OCI-LY3 (cell line): ENCODE measurements at regions not wholly inside any gene's neighbourhood (a gene's known extent, or its start where the extent isn't known, plus 50 kb on each side); places are given as distances from the start of the nearest gene placed in this dataset.

Experiments used
- H2AFZ ChIP-seq: fragments of 200-600, 300-600 bp; shearing (Covaris generic); 2 replicates; pipeline ENCODE4 v1.6.0; 2014; ENCODE audit warnings: antibody characterized with exemption, low read depth, low read length
- H3K27ac ChIP-seq: fragments of 200-600, 300-600 bp; sonication (generic); 2 replicates; pipeline ENCODE4 v1.5.1; 2014; ENCODE audit warnings: mild to moderate bottlenecking, low read length, moderate library complexity, mixed read lengths
- H3K27me3 ChIP-seq: fragments of 200-600, 300-600 bp; sonication (generic); 2 replicates; pipeline ENCODE4 v1.6.1; 2014; ENCODE audit warnings: low read depth, low read length, mixed read lengths
- H3K36me3 ChIP-seq: fragments of 200-600, 300-600 bp; sonication (generic); replicated peaks from 2 replicates; pipeline ENCODE3; 2014; ENCODE audit warnings: low read depth, low read length, mixed read lengths
- H3K4me1 ChIP-seq: fragments of 300-600, 200-600 bp; sonication (generic); 2 replicates; pipeline ENCODE4 v1.6.1; 2014; ENCODE audit warnings: low read length, mixed read lengths
- H3K4me2 ChIP-seq: fragments of 200-600, 300-600 bp; sonication (generic); 2 replicates; pipeline ENCODE4 v1.6.1; 2014; ENCODE audit warnings: low read length, mixed read lengths
- H3K4me3 ChIP-seq: fragments of 300-600, 200-600 bp; sonication (generic); 2 replicates; pipeline ENCODE4 v1.5.1; 2014; ENCODE audit warnings: antibody characterized with exemption, mild to moderate bottlenecking, low read length, moderate library complexity
- H3K79me2 ChIP-seq: fragments of 300-600, 200-600 bp; shearing (Covaris generic); 2 replicates; pipeline ENCODE4 v1.6.1; 2014; ENCODE audit warnings: mild to moderate bottlenecking, low read length, mixed read lengths
- H3K9ac ChIP-seq: fragments of 300-600, 200-600 bp; shearing (Covaris generic); 2 replicates; pipeline ENCODE4 v1.6.0; 2014; ENCODE audit warnings: mild to moderate bottlenecking, low read length, moderate library complexity
- H3K9me3 ChIP-seq: fragments of 200-600, 300-600 bp; shearing (Covaris generic); 2 replicates; pipeline ENCODE4 v1.6.1; 2014; ENCODE audit warnings: low read length, mixed read lengths; ENCODE audit not compliant: insufficient read depth
- H4K20me1 ChIP-seq: fragments of 200-600, 300-600 bp; sonication (generic); 2 replicates; pipeline ENCODE4 v1.6.1; 2016; ENCODE audit warnings: low read length, mixed read lengths; ENCODE audit not compliant: insufficient read depth
- EZH2phosphoT487 ChIP-seq: fragments of 200-600 bp; shearing (Covaris generic); IDR thresholded peaks from 2 replicates; pipeline ENCODE4 v1.6.1; 2018; ENCODE audit warnings: antibody characterized with exemption, mixed run types, low read depth
- TF ChIP-seq, protein P1 (sequence below): fragments of 200-600, 300-600 bp; sonication (generic); IDR thresholded peaks from 2 replicates; pipeline ENCODE4 v1.5.1; 2014; ENCODE audit warnings: antibody characterized with exemption, low read length, low read depth

- H4K20me1 ChIP-seq: no peaks in the 10 kb centered on the region
- no peak overlapping the region for H3K9ac ChIP-seq
- no peaks in the 10 kb centered on the region for H3K4me1 ChIP-seq
- no peaks in the 10 kb centered on the region for H3K79me2 ChIP-seq
- H3K27me3 ChIP-seq: no peaks in the 10 kb centered on the region
- no peak overlapping the region for H3K27ac ChIP-seq
- H3K9me3 ChIP-seq: no peaks in the 10 kb centered on the region
- no peaks in the 10 kb centered on the region for H3K36me3 ChIP-seq
- no peak overlapping the region for H3K4me2 ChIP-seq
- no peak overlapping the region for H2AFZ ChIP-seq
- no peak for TF ChIP-seq EZH2phosphoT487
- no peak overlapping the region for H3K4me3 ChIP-seq
These were observed 1224.2 kb upstream of the SORCS1 start for GRCh38 chr10:108388706-108389105.

- Histone ChIP-seq H2AFZ (no peak overlapping the region), H4K20me1 (no peaks in the 10 kb centered on the region), H3K4me3 (no peak overlapping the region), H3K36me3 (no peaks in the 10 kb centered on the region), H3K79me2 (no peaks in the 10 kb centered on the region), H3K4me2 (peak overlapping the region; percentile 13; the same call in 1 of the 2 replicates), H3K27me3 (no peaks in the 10 kb centered on the region), H3K4me1 (no peaks in the 10 kb centered on the region), H3K27ac (no peak overlapping the region), H3K9ac (no peak overlapping the region), H3K9me3 (no peaks in the 10 kb centered on the region)
- TF ChIP-seq, protein P1, sequence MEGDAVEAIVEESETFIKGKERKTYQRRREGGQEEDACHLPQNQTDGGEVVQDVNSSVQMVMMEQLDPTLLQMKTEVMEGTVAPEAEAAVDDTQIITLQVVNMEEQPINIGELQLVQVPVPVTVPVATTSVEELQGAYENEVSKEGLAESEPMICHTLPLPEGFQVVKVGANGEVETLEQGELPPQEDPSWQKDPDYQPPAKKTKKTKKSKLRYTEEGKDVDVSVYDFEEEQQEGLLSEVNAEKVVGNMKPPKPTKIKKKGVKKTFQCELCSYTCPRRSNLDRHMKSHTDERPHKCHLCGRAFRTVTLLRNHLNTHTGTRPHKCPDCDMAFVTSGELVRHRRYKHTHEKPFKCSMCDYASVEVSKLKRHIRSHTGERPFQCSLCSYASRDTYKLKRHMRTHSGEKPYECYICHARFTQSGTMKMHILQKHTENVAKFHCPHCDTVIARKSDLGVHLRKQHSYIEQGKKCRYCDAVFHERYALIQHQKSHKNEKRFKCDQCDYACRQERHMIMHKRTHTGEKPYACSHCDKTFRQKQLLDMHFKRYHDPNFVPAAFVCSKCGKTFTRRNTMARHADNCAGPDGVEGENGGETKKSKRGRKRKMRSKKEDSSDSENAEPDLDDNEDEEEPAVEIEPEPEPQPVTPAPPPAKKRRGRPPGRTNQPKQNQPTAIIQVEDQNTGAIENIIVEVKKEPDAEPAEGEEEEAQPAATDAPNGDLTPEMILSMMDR: no peak
- no peak for TF ChIP-seq EZH2phosphoT487
These were observed 1221.5 kb upstream of the SORCS1 start for GRCh38 chr10:108385963-108386362.

- no peaks in the 10 kb centered on the region for H3K36me3 ChIP-seq
- no peaks in the 10 kb centered on the region for H4K20me1 ChIP-seq
- H3K79me2 ChIP-seq: no peaks in the 10 kb centered on the region
- H3K27me3 ChIP-seq: no peaks in the 10 kb centered on the region
- no peak overlapping the region for H3K4me2 ChIP-seq
- no peak overlapping the region for H2AFZ ChIP-seq
- no peaks in the 10 kb centered on the region for H3K4me1 ChIP-seq
- no peak for TF ChIP-seq EZH2phosphoT487
- TF ChIP-seq, protein P1: no peak
- H3K9ac ChIP-seq: no peak overlapping the region
- no peak overlapping the region for H3K4me3 ChIP-seq
- no peak overlapping the region for H3K27ac ChIP-seq
- no peaks in the 10 kb centered on the region for H3K9me3 ChIP-seq
These were observed 1219.9 kb upstream of the SORCS1 start for GRCh38 chr10:108384378-108384777.

DNA sequence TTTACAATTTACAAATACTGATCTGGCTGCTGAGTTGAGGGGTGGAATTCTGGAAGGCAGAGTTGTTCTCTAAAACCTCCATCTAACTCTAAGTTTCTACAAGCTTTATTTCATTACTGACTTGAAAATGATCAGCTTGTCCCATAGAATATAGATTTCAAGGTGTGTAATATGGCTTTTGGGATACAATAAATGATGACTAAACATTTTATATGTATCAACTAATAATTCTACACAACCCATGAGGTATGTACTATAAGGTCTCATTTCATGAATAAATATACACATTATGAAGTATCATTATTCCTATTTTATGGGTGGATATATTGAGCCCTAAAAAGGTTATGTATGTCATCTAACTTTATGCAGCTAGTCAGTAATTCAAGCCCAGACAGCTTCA is 1214.3 kb upstream of the SORCS1 start:
- Histone ChIP-seq H3K9ac (no peak overlapping the region), H3K4me3 (no peak overlapping the region), H3K9me3 (no peaks in the 10 kb centered on the region), H3K79me2 (no peaks in the 10 kb centered on the region), H3K27ac (no peak overlapping the region), H3K4me1 (no peaks in the 10 kb centered on the region), H3K36me3 (no peaks in the 10 kb centered on the region), H4K20me1 (no peaks in the 10 kb centered on the region), H2AFZ (no peak overlapping the region), H3K27me3 (no peaks in the 10 kb centered on the region), H3K4me2 (no peak overlapping the region)
- no peak for TF ChIP-seq EZH2phosphoT487
- TF ChIP-seq, protein P1: no peak

- no peaks in the 10 kb centered on the region for H3K9me3 ChIP-seq
- no peak overlapping the region for H3K4me2 ChIP-seq
- TF ChIP-seq EZH2phosphoT487: no peak
- TF ChIP-seq, protein P1: no peak
- no peak overlapping the region for H3K27ac ChIP-seq
- no peaks in the 10 kb centered on the region for H4K20me1 ChIP-seq
- H3K79me2 ChIP-seq: no peaks in the 10 kb centered on the region
- no peak overlapping the region for H3K9ac ChIP-seq
- H3K4me3 ChIP-seq: no peak overlapping the region
- no peaks in the 10 kb centered on the region for H3K27me3 ChIP-seq
- no peaks in the 10 kb centered on the region for H3K4me1 ChIP-seq
- no peaks in the 10 kb centered on the region for H3K36me3 ChIP-seq
- H2AFZ ChIP-seq: no peak overlapping the region
These were observed 1211.2 kb upstream of the SORCS1 start for GRCh38 chr10:108375691-108376090.
